Nephron (organoid): ENCODE measurements at regions not wholly inside any gene's neighbourhood (a gene's known extent, or its start where the extent isn't known, plus 50 kb on each side); places are given as distances from the start of the nearest gene placed in this dataset.
"Not testable (repeated sequence)": the region's sequence is repeated elsewhere in the genome, so short reads cannot be mapped to it uniquely, and the experiment has no call there.

Experiments used
- H3K27ac Mint-ChIP-seq, 3 experiments: 2 replicates each; pipeline ENCODE4 v1.8.0; 2020; ENCODE audit warnings: mixed read lengths in 3 of 3, mild to moderate bottlenecking in 2 of 3, moderate library complexity in 1 of 3
- H3K27me3 Mint-ChIP-seq: 2 replicates; pipeline ENCODE4 v1.8.0; 2021; ENCODE audit warnings: low read depth, mild to moderate bottlenecking, moderate library complexity, mixed read lengths
- H3K36me3 Mint-ChIP-seq: 2 replicates; pipeline ENCODE4 v1.8.0; 2020; ENCODE audit warnings: low read depth, mixed read lengths
- H3K4me1 Mint-ChIP-seq: 2 replicates; pipeline ENCODE4 v1.8.0; 2020; ENCODE audit warnings: mixed read lengths
- H3K4me3 Mint-ChIP-seq, 3 experiments: 2 replicates each; pipeline ENCODE4 v1.8.0; 2020; ENCODE audit warnings: mild to moderate bottlenecking in 3 of 3, mixed read lengths in 3 of 3, moderate library complexity in 2 of 3
- H3K9me3 Mint-ChIP-seq: 2 replicates; pipeline ENCODE4 v1.8.0; 2020; ENCODE audit warnings: mixed read lengths
- TF ChIP-seq, protein P1 (sequence below), 3 experiments: fragments of 200-600 bp; sonication (generic); IDR thresholded peaks; one replicate each; pipeline ENCODE4 v1.5.0; 2021; ENCODE audit warnings: antibody characterized with exemption in 3 of 3; ENCODE audit not compliant: unreplicated experiment in 3 of 3

GRCh38 chr3:84717894-84718293 lies 240.9 kb upstream of the CADM2 start:
- TF ChIP-seq, protein P1, sequence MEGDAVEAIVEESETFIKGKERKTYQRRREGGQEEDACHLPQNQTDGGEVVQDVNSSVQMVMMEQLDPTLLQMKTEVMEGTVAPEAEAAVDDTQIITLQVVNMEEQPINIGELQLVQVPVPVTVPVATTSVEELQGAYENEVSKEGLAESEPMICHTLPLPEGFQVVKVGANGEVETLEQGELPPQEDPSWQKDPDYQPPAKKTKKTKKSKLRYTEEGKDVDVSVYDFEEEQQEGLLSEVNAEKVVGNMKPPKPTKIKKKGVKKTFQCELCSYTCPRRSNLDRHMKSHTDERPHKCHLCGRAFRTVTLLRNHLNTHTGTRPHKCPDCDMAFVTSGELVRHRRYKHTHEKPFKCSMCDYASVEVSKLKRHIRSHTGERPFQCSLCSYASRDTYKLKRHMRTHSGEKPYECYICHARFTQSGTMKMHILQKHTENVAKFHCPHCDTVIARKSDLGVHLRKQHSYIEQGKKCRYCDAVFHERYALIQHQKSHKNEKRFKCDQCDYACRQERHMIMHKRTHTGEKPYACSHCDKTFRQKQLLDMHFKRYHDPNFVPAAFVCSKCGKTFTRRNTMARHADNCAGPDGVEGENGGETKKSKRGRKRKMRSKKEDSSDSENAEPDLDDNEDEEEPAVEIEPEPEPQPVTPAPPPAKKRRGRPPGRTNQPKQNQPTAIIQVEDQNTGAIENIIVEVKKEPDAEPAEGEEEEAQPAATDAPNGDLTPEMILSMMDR (IDR thresholded peaks at IDR 0.05; ENCODE audit: unreplicated experiment in 3 of 3): no peak
- H3K27me3 Mint-ChIP-seq: no peaks in the 10 kb centered on the region
- no peaks in the 10 kb centered on the region for H3K36me3 Mint-ChIP-seq
- H3K9me3 Mint-ChIP-seq: peaks cover 9% of the 10 kb centered on the region
- no peak overlapping the region for H3K27ac Mint-ChIP-seq
- no peak overlapping the region for H3K4me3 Mint-ChIP-seq
- no peaks in the 10 kb centered on the region for H3K4me1 Mint-ChIP-seq

DNA sequence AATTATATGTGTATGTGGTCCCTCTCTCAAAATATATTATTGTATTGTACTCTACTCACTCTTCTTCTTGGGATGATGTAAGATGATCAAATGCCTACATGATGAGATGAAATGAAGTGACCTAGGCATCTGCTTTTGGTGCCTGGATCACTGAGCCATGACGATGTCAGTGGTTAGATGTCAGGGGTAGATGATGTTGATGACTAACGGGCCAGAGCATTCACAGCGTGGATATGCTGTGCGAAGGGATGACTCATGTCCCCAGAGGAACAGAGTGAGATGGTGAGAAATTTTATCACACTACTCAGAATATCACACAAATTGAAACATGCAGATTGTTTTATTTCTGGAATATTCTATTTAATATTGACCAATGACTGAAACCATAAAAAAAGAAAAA lies 233.9 kb upstream of the CADM2 start:
- no peak overlapping the region for H3K4me3 Mint-ChIP-seq
- TF ChIP-seq, protein P1 (IDR thresholded peaks at IDR 0.05; ENCODE audit: unreplicated experiment in 3 of 3): no peak
- no peak overlapping the region for H3K27ac Mint-ChIP-seq
- no peaks in the 10 kb centered on the region for H3K36me3 Mint-ChIP-seq
- no peaks in the 10 kb centered on the region for H3K4me1 Mint-ChIP-seq
- no peaks in the 10 kb centered on the region for H3K9me3 Mint-ChIP-seq
- no peaks in the 10 kb centered on the region for H3K27me3 Mint-ChIP-seq

DNA sequence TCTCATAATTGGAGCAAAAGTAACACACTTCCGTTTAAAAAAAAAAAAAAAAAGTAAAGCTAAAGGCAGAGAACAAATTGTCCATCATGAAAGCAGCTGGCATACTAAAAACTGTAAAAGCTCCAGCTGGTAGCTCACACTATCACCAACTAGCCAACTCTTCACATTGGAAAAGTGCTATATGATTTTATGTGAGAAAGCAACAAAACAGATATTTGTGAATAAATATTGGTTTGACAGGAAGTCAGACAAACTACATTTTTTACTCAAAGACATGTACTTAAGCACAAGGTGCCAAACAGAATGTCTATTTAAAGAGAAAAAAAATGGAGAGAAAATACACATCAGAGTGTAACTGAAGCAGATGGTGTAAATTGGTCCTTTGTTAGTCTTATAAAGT lies 231.2 kb upstream of the CADM2 start:
- no peaks in the 10 kb centered on the region for H3K27me3 Mint-ChIP-seq

DNA sequence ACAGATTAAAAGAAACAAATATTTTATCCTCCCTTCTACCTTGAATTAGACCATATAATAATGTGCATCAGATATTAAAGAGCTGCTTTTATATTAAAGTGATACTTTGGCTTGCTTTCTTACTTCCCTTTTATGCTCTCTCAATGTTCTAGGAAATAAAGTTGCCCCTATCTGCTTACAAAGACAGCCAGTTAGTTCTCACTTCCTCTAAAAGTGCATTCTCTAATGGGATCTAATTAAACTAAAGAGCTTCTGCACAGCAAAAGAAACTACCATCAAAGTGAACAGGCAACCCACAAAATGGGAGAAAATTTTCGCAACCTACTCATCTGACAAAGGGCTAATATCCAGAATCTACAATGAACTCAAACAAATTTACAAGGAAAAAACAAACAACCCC lies 224.1 kb upstream of the CADM2 start:
- H3K4me3 Mint-ChIP-seq, H3K9me3 Mint-ChIP-seq, H3K36me3 Mint-ChIP-seq, H3K27me3 Mint-ChIP-seq, H3K4me1 Mint-ChIP-seq, H3K27ac Mint-ChIP-seq: not testable (repeated sequence)

More for the DNA sequence above, 231.2 kb upstream of the CADM2 start:
- Mint-ChIP-seq H3K27ac (no peak overlapping the region), H3K36me3 (no peaks in the 10 kb centered on the region), H3K4me1 (no peaks in the 10 kb centered on the region), H3K4me3 (no peak overlapping the region), H3K9me3 (no peaks in the 10 kb centered on the region)
- TF ChIP-seq, protein P1 (IDR thresholded peaks at IDR 0.05; ENCODE audit: unreplicated experiment in 3 of 3): no peak

GRCh38 chr3:84738086-84738485 lies 220.7 kb upstream of the CADM2 start:
- Mint-ChIP-seq H3K27me3 (no peaks in the 10 kb centered on the region), H3K9me3 (no peaks in the 10 kb centered on the region), H3K4me3 (no peak overlapping the region), H3K27ac (no peak overlapping the region), H3K4me1 (no peaks in the 10 kb centered on the region), H3K36me3 (no peaks in the 10 kb centered on the region)
- TF ChIP-seq, protein P1 (IDR thresholded peaks at IDR 0.05; ENCODE audit: unreplicated experiment in 3 of 3): no peak

- no peaks in the 10 kb centered on the region for H3K4me1 Mint-ChIP-seq
- H3K9me3 Mint-ChIP-seq: no peaks in the 10 kb centered on the region
- no peaks in the 10 kb centered on the region for H3K36me3 Mint-ChIP-seq
- no peak overlapping the region for H3K27ac Mint-ChIP-seq
- no peaks in the 10 kb centered on the region for H3K27me3 Mint-ChIP-seq
- H3K4me3 Mint-ChIP-seq: no peak overlapping the region
- TF ChIP-seq, protein P1 (IDR thresholded peaks at IDR 0.05; ENCODE audit: unreplicated experiment in 3 of 3): no peak
Measured at GRCh38 chr3:84742915-84743425, 215.8 kb upstream of the CADM2 start.
